ENCODE measurements at regions not wholly inside any gene's neighbourhood (a gene's known extent, or its start where the extent isn't known, plus 50 kb on each side); places are given as distances from the start of the nearest gene placed in this dataset.

DNA sequence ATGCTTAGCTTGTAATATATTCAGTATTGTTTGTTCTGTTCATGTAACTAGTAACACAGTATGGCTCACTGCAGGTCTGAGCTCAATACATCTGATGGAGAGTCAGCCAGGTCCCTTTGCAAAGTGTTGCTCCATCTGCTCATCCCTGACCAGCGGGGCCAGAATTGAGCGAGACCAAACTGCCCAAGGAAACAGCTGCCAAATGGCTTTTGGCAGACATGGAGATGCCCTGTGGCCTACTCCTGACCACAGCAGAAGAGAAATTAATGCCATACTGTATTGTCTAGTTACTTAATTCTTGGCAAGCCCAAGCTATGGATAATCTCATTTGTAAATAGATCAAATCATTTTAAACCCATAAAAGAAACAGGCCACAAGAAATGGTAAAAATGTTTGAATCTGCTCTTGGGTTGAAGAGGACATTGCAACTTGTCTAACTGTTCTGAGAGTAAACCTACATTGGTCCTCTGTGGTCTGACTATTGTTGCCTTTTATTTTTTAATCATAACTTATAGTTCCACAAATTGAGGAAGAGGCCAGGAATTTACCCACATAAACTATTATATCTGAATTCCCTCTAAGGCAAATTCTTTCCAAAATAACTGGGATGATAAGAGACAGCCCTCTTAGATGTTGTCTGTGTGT is 209.5 kb downstream of the EBLN2 start:
- no peak for DNase-seq (ENCODE audit: low read depth)
- TF ChIP-seq POLR2A (IDR thresholded peaks at IDR 0.05; ENCODE audit: extremely low read depth, insufficient read length) (no peak), MYC (IDR thresholded peaks at IDR 0.05; ENCODE audit: low read depth, low read length) (no peak)
- TF ChIP-seq, protein P1, sequence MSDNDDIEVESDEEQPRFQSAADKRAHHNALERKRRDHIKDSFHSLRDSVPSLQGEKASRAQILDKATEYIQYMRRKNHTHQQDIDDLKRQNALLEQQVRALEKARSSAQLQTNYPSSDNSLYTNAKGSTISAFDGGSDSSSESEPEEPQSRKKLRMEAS (IDR thresholded peaks at IDR 0.05; ENCODE audit: low read depth, low read length): no peak
- TF ChIP-seq, protein P2, sequence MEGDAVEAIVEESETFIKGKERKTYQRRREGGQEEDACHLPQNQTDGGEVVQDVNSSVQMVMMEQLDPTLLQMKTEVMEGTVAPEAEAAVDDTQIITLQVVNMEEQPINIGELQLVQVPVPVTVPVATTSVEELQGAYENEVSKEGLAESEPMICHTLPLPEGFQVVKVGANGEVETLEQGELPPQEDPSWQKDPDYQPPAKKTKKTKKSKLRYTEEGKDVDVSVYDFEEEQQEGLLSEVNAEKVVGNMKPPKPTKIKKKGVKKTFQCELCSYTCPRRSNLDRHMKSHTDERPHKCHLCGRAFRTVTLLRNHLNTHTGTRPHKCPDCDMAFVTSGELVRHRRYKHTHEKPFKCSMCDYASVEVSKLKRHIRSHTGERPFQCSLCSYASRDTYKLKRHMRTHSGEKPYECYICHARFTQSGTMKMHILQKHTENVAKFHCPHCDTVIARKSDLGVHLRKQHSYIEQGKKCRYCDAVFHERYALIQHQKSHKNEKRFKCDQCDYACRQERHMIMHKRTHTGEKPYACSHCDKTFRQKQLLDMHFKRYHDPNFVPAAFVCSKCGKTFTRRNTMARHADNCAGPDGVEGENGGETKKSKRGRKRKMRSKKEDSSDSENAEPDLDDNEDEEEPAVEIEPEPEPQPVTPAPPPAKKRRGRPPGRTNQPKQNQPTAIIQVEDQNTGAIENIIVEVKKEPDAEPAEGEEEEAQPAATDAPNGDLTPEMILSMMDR (IDR thresholded peaks at IDR 0.05; ENCODE audit: low read depth, low read length): no peak
- no peak overlapping the region for H3K4me3 ChIP-seq (ENCODE audit: low read depth, low read length)

DNA sequence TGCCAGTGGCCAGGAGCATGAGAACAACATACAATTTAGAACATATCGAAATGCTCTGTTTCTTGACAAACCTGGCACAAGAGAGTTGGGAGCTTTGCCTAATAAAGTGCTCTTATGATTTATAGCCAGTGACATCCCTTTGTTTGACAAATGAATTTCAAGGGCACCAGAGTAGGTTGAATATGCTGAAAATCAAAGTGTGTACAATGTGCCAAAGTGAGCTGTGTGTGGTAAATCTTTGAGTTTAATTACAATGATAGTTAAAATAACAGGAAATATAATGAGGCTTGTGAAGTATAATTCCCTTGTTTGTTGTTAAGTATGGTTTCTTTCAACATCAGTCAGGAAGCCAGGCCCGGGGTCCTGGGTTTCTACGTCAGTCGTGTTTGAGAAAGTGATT is 211.9 kb downstream of the EBLN2 start:
- TF ChIP-seq MYC (IDR thresholded peaks at IDR 0.05; ENCODE audit: low read depth, low read length) (no peak), POLR2A (IDR thresholded peaks at IDR 0.05; ENCODE audit: extremely low read depth, insufficient read length) (no peak)
- TF ChIP-seq, protein P2 (IDR thresholded peaks at IDR 0.05; ENCODE audit: low read depth, low read length): no peak
- TF ChIP-seq, protein P1 (IDR thresholded peaks at IDR 0.05; ENCODE audit: low read depth, low read length): no peak
- DNase-seq (ENCODE audit: low read depth): no peak
- no peak overlapping the region for H3K4me3 ChIP-seq (ENCODE audit: low read depth, low read length)

DNA sequence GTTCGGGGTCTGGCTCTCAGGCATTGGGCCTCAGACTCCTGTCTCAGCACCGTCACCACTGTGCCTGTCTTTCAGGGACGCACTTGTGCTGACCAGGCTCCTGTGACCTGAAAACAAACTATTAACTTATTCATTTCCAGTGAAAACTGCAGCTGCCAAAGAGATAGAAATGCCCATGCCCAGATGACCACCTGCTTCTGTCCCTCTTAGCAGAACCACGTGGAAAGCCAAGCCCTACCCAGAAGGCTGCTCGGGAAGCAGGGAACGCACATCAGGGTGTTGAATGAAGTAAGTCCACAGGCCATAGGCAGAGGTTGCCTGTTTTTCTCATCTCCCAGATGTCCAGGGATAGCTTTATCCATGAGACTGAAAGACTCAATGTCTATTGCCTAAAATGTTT is 219.3 kb downstream of the EBLN2 start:
- no peak overlapping the region for H3K4me3 ChIP-seq (ENCODE audit: low read depth, low read length)
- TF ChIP-seq, protein P1 (IDR thresholded peaks at IDR 0.05; ENCODE audit: low read depth, low read length): no peak
- no peak for DNase-seq (ENCODE audit: low read depth)

DNA sequence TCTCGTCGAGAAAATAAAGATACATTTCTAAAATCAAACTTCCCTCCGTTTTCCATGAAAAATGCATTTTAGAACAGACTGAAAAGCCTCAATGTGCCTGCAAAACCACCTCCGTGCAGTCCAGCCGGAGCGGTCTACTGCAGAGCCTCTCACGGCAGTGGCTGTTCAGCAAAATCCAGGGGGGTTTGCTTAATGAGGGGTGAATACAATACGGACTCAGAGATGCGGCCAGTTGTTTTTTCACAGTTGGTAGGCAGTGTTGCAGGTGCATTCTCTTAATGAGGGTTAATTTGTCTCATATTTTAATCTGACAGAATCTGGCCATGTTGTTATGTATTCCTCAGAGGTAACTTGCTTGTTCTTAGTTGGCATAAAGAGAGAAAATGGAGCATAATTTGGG is 223.0 kb downstream of the EBLN2 start:
- DNase-seq (ENCODE audit: low read depth): no peak
- no peak overlapping the region for H3K4me3 ChIP-seq (ENCODE audit: low read depth, low read length)
- no peak for TF ChIP-seq MYC (IDR thresholded peaks at IDR 0.05; ENCODE audit: low read depth, low read length)
- no peak for TF ChIP-seq POLR2A (IDR thresholded peaks at IDR 0.05; ENCODE audit: extremely low read depth, insufficient read length)
- TF ChIP-seq, protein P1 (IDR thresholded peaks at IDR 0.05; ENCODE audit: low read depth, low read length): no peak
- TF ChIP-seq, protein P2 (IDR thresholded peaks at IDR 0.05; ENCODE audit: low read depth, low read length): no peak

DNA sequence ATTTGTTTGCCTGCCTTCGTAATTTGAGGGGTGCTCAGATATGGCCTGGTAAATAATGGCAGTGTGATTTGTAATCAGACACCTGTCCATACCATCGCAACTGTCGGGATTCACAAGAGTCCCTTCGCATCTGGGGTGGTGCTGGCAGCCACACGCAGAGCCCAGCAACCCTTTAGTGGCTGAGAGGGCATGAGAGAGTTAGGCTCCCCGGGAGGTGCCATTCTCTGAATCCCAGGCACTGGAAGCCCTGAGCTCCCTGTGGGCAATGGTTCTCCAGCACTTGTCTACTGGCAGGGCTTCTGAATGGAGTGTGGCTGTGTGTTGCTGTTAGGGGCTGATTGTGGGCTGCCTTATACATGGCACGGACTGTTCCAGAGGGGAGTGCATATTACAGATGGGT is 230.1 kb downstream of the EBLN2 start:
- no peak overlapping the region for H3K4me3 ChIP-seq (ENCODE audit: low read depth, low read length)

DNA sequence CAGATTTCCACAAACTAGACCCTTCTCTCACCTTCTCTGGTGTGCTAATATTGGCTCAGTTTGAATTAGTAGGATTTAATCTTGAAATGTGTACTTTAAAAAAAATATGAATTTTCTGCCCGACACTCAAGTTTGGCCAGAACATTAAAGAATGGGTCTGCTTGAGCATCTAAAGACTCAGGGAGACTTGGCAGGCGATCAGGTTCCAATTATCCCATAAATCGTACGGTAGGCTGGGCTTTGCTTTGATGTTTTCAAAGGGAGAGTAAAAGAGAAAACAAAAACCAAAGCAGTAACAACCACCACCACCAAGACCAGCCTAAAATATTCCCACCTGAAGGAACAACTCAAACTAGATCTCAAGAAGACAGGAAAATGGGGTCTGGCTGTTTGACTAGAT is 230.8 kb downstream of the EBLN2 start:
- TF ChIP-seq, protein P2 (IDR thresholded peaks at IDR 0.05; ENCODE audit: low read depth, low read length): no peak
- TF ChIP-seq POLR2A (IDR thresholded peaks at IDR 0.05; ENCODE audit: extremely low read depth, insufficient read length) (no peak), MYC (IDR thresholded peaks at IDR 0.05; ENCODE audit: low read depth, low read length) (no peak)
- TF ChIP-seq, protein P1 (IDR thresholded peaks at IDR 0.05; ENCODE audit: low read depth, low read length): no peak
- no peak for DNase-seq (ENCODE audit: low read depth)
- H3K4me3 ChIP-seq (ENCODE audit: low read depth, low read length): no peak overlapping the region

More for the DNA sequence above, 230.1 kb downstream of the EBLN2 start:
- no peak for DNase-seq (ENCODE audit: low read depth)
- no peak for TF ChIP-seq POLR2A (IDR thresholded peaks at IDR 0.05; ENCODE audit: extremely low read depth, insufficient read length)
- TF ChIP-seq, protein P1 (IDR thresholded peaks at IDR 0.05; ENCODE audit: low read depth, low read length): no peak
- TF ChIP-seq, protein P2 (IDR thresholded peaks at IDR 0.05; ENCODE audit: low read depth, low read length): no peak
- no peak for TF ChIP-seq MYC (IDR thresholded peaks at IDR 0.05; ENCODE audit: low read depth, low read length)

Data from NB4 (cell line).